ENCODE measurements at regions not wholly inside any gene's neighbourhood (a gene's known extent, or its start where the extent isn't known, plus 50 kb on each side); places are given as distances from the start of the nearest gene placed in this dataset.

DNA sequence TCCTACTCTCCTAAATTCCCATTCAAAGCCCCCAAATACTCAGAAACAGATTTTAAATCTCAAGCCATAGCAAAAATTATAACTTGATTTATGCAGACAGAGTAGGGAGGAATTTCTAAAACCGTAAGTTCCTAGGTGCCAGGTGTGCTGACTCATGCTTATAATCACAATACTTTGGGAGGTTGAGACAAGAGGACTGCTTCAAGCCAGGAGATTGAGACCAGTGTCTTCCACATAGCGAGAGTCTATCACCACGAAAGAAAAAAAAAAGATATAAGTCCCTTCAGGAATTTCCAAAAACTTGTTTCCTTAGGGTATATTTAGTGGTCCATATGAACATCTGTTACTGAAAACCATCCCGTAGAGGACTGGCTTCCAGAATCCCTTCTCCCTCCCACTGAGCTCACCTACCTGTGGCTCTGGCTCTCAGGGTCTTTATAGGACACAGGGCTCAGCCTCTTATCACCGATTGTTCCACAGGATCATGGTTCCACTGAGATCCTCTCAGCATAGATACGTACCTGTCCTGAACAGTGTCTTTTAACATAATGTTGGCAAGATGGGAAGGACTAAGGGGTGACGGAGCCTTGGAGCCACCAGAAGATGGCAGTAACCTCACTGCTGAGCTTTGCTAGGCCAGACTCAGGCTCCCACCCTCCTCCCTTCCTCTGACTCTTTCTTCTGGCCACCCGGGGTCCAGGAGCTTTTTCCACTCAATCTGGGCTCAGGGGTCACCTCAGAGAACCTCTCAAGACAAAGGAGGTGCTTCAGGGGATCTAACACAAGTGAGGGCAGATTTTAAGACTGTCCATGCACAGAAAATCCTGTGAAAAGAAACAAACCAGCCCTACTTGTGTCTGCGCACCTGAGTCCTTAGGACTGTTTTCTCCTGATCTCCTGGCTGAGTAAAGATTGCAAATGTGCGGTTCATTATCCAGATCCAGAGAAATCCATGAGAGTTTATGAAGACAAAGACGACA lies 117.5 kb upstream of the TOP3B start:
- DNase-seq: no peak
- Mint-ChIP-seq H3K36me3 (peaks cover 36 to 38% of the 10 kb centered on the region in 2 donors), H3K4me1 (peaks cover 42 to 55% (median 46%) of the 10 kb centered on the region in 3 donors), H3K9me3 (peaks cover 12 to 42% (median 32%) of the 10 kb centered on the region in 7 donors), H3K27ac (peak overlapping the region in 5 of 6 donors; percentile 59 to 99 (median 91)), H3K4me3 (peak overlapping the region in 4 of 8 donors; percentile 34 to 95 (median 81)), H3K27me3 (no peaks in the 10 kb centered on the region)
- no peak for ATAC-seq (ENCODE audit: low read depth in 2 of 2)

DNA sequence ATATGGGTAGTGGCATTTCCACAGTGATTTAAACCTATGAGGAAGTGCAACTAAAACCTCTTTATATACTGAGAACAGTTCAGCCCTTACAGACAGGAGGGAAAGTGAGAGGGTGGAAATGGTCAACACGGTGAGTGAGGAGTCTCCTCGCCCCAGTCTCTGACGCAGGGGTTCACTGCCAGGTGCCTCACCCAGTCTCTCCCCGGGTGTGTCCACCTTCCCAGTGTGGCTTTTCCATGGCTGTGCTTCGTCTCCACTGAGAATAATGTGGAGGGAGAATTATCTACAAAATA lies 116.6 kb upstream of the TOP3B start:
- Mint-ChIP-seq H3K27me3 (no peaks in the 10 kb centered on the region), H3K4me3 (peak overlapping the region; percentile 13 to 95 (median 82)), H3K9me3 (peaks cover 12 to 51% (median 36%) of the 10 kb centered on the region in 7 donors), H3K27ac (peak overlapping the region; percentile 82 to 99 (median 96)), H3K36me3 (peaks cover 44 to 48% of the 10 kb centered on the region in 2 donors), H3K4me1 (peaks cover 42 to 55% (median 45%) of the 10 kb centered on the region in 3 donors)
- peak; percentile 62 for DNase-seq
- ATAC-seq (ENCODE audit: low read depth in 2 of 2): peak; percentile 96 to 97

DNA sequence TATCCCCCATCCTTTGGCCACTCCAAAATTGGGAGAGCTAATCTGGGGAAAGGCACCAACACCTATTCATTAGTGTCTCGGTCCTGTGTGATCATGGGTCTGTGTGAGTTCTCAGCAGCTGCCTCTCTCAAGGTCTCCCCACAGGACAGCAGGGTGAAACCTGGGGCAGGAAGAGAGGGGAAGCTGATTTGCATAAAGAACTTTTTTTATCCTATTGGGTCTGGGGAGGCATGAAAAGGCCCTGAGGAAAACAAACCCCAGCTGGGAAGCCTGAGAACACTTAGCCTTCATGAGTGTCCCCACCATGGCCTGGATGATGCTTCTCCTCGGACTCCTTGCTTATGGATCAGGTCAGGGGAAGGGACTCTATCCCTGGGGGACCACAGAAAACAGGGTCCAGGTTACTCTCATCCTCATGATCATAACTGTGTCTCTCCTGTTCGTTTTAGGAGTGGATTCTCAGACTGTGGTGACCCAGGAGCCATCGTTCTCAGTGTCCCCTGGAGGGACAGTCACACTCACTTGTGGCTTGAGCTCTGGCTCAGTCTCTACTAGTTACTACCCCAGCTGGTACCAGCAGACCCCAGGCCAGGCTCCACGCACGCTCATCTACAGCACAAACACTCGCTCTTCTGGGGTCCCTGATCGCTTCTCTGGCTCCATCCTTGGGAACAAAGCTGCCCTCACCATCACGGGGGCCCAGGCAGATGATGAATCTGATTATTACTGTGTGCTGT lies 116.0 kb upstream of the TOP3B start:
- no peaks in the 10 kb centered on the region for H3K27me3 Mint-ChIP-seq
- peaks cover 49 to 53% of the 10 kb centered on the region in 2 donors for H3K36me3 Mint-ChIP-seq
- H3K4me3 Mint-ChIP-seq: peak overlapping the region; percentile 13 to 95 (median 82)
- peaks cover 42 to 59% (median 44%) of the 10 kb centered on the region in 3 donors for H3K4me1 Mint-ChIP-seq
- peak; percentile 32 to 45 for ATAC-seq (ENCODE audit: low read depth in 2 of 2)
- H3K27ac Mint-ChIP-seq: peak overlapping the region; percentile 82 to 99 (median 96)
- DNase-seq: no peak
- H3K9me3 Mint-ChIP-seq: peaks cover 12 to 55% (median 36%) of the 10 kb centered on the region in 7 donors

DNA sequence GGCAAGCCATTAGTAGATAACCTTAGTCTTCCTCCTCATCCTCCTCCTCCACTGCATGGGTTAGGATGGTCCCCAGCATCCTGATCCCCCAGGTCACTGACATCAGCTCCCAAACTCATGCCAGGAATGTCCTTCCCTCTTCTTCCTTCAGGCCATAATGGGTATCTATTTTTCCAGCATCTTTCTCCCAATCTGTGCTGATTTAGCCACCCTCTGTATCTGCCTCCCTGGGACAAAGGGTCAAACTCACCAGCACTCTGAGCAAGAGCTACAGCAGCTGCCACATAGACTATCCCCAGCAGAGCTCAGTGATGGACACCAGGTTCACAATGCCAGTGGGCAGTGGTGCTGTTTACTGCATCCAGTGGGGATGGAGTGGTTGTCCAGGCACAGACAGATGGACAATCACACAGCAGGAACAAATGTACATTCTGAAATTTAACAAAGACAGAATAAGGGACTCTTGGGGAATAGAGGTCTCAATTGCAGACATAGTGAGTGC lies 115.2 kb upstream of the TOP3B start:
- H3K9me3 Mint-ChIP-seq: peaks cover 16 to 55% (median 36%) of the 10 kb centered on the region in 7 donors
- H3K27me3 Mint-ChIP-seq: no peaks in the 10 kb centered on the region
- H3K36me3 Mint-ChIP-seq: peaks cover 53 to 62% of the 10 kb centered on the region in 2 donors
- peak overlapping the region in 7 of 8 donors; percentile 71 to 95 (median 84) for H3K4me3 Mint-ChIP-seq
- DNase-seq: no peak
- H3K4me1 Mint-ChIP-seq: peaks cover 47 to 56% (median 47%) of the 10 kb centered on the region in 3 donors
- no peak for ATAC-seq (ENCODE audit: low read depth in 2 of 2)
- H3K27ac Mint-ChIP-seq: peak overlapping the region; percentile 82 to 99 (median 92)

DNA sequence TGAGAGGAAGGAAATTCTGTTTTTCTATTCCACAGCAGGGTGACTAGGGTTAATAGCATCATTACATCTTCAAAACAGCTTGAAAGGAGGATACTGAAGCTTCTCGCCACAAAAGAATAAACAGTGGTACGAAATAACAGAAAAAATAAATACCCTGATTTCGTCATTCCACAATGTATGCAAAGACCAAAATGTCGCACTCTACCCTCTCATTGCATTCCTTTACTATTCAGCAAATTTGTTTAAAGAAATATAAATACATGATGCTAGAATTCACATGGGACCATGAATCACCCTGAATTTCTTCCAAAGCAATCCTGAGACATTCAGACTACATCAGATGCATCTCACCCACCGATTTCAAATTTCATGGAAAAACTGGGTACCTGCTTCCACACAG lies 112.3 kb upstream of the TOP3B start:
- DNase-seq (no peak), ATAC-seq (ENCODE audit: low read depth in 2 of 2) (no peak)
- no peak overlapping the region for H3K27ac Mint-ChIP-seq
- peaks cover 16 to 55% (median 36%) of the 10 kb centered on the region in 7 donors for H3K9me3 Mint-ChIP-seq
- peaks cover 49 to 56% (median 51%) of the 10 kb centered on the region in 3 donors for H3K4me1 Mint-ChIP-seq
- H3K4me3 Mint-ChIP-seq: no peak overlapping the region
- H3K36me3 Mint-ChIP-seq: peaks cover 65 to 71% of the 10 kb centered on the region in 2 donors
- H3K27me3 Mint-ChIP-seq: no peaks in the 10 kb centered on the region

DNA sequence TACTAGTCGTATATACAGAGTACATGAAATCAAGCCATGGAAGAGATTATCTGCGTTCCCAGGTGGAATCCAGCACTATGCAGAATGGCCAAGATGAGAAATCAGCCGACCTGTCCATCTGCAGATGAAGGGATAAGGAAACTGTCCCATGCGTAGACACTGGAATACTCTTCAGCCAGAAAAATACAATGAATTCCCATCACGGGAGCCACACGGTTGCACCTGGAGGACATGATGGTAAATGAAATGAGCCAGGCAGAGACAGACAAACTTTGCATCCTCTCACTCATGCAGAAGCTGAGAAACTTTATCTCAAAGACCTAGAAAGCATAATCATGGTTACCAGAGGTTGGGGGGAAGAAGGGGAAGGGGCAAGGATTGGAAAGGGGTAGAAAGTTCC lies 111.9 kb upstream of the TOP3B start:
- peaks cover 65 to 71% of the 10 kb centered on the region in 2 donors for H3K36me3 Mint-ChIP-seq
- peaks cover 49 to 55% (median 53%) of the 10 kb centered on the region in 3 donors for H3K4me1 Mint-ChIP-seq
- peaks cover 16 to 55% (median 36%) of the 10 kb centered on the region in 7 donors for H3K9me3 Mint-ChIP-seq
- no peaks in the 10 kb centered on the region for H3K27me3 Mint-ChIP-seq
- H3K27ac Mint-ChIP-seq: no peak overlapping the region
- ATAC-seq (ENCODE audit: low read depth in 2 of 2): no peak
- no peak for DNase-seq
- H3K4me3 Mint-ChIP-seq: peak overlapping the region in 1 of 8 donors; percentile 62

DNA sequence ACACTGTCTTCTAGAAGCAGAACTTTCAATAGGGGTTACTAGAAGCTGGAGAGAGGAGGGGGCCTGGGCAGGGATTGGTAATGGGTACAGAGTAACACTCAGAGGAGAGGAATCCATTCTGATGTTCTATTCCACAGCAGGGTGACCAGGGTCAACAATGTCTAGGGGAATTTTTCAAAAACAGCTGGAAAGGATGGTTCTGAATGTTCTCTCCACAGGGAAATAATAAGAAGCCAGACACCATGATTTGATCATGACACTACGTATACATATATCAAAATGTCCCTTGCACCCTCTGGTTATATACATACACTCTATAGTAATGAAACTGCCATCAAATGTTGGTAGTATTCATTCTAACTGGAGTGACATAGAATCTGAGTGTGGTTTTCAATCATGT lies 111.2 kb upstream of the TOP3B start:
- DNase-seq: no peak
- ATAC-seq (ENCODE audit: low read depth in 2 of 2): no peak
- Mint-ChIP-seq H3K9me3 (peaks cover 13 to 49% (median 32%) of the 10 kb centered on the region in 7 donors), H3K27me3 (no peaks in the 10 kb centered on the region), H3K36me3 (peaks cover 61 to 65% of the 10 kb centered on the region in 2 donors), H3K27ac (no peak overlapping the region), H3K4me3 (peak overlapping the region in 1 of 8 donors; percentile 62), H3K4me1 (peaks cover 42 to 50% (median 47%) of the 10 kb centered on the region in 3 donors)

DNA sequence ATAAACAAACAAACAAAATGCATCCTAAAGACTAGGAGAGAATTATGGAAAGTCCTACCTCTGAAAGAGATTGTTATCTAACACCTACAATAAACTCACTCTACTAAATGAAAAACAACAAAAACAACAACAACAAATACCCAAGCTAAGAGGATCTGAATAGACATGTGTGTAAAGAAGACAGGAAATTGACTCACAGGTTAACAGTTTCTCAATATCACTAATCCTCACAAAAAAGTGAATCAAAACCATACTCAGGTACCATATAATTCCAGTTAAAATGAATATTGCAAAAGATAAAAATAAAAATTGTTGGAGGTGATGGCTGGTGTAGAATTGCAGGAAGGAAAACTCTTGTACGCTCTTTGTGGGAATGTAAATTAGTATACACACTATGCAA lies 110.4 kb upstream of the TOP3B start:
- no peak for DNase-seq
- Mint-ChIP-seq H3K36me3 (peaks cover 56 to 61% of the 10 kb centered on the region in 2 donors), H3K4me1 (peaks cover 35 to 43% (median 42%) of the 10 kb centered on the region in 3 donors), H3K27ac (no peak overlapping the region), H3K9me3 (peaks cover 12 to 42% (median 25%) of the 10 kb centered on the region in 7 donors), H3K4me3 (peak overlapping the region in 1 of 8 donors; percentile 17), H3K27me3 (no peaks in the 10 kb centered on the region)
- no peak for ATAC-seq (ENCODE audit: low read depth in 2 of 2)

DNA sequence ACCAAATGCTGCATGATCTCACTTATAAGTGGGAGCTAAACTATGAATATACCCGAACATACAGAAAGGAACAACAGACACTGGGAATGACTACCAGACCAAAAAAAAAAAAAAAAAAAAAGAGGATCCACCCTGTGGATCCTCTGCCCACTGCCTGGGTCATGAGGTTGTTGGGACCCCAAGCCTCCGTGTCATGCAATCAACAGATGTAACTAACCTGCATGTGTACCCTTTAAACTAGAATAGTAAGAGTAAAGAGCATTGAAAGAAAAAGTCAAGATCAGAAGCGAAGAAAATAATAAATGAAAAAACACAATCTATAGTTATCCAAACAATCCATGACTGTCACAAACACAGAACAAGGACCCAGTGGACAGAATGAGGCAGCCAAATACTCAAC lies 109.5 kb upstream of the TOP3B start:
- H3K4me1 Mint-ChIP-seq: peaks cover 26 to 36% (median 33%) of the 10 kb centered on the region in 3 donors
- DNase-seq (no peak), ATAC-seq (ENCODE audit: low read depth in 2 of 2) (no peak)
- H3K27me3 Mint-ChIP-seq: no peaks in the 10 kb centered on the region
- peaks cover 49 to 53% of the 10 kb centered on the region in 2 donors for H3K36me3 Mint-ChIP-seq
- H3K27ac Mint-ChIP-seq: peak overlapping the region in 1 of 6 donors; percentile 39
- no peak overlapping the region for H3K4me3 Mint-ChIP-seq
- peaks cover 12 to 33% (median 21%) of the 10 kb centered on the region in 7 donors for H3K9me3 Mint-ChIP-seq

DNA sequence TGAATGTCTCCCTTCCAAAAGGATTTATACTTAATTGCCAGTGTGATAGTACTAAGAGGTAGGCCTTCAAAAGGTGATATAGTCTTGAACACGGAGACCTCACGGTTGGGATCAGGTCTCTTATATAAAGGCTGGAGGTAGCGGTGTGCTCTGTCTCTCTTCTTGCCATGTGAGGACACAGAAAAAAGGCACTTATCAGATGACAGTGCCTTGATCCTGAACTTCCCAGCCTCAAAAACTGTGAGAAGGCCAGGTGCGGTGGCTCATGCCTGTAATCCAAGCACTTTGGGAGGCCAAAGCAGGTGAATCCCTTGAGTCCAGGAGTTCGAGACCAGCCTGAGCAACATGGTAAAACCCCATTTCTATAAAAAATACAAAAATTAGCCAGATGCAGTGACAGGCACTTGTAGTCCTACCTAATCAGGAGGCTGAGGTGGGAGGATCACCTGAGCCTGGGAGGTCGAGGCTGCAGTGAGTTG lies 108.9 kb upstream of the TOP3B start:
- Mint-ChIP-seq H3K4me3 (no peak overlapping the region), H3K9me3 (peaks cover 9 to 26% (median 16%) of the 10 kb centered on the region in 7 donors), H3K27me3 (peaks cover 0 to 4% (median 0%) of the 10 kb centered on the region in 3 donors), H3K36me3 (peaks cover 43 to 46% of the 10 kb centered on the region in 2 donors), H3K27ac (peak overlapping the region in 3 of 6 donors; percentile 13 to 49 (median 24)), H3K4me1 (peaks cover 21 to 29% (median 26%) of the 10 kb centered on the region in 3 donors)
- no peak for ATAC-seq (ENCODE audit: low read depth in 2 of 2)
- no peak for DNase-seq

DNA sequence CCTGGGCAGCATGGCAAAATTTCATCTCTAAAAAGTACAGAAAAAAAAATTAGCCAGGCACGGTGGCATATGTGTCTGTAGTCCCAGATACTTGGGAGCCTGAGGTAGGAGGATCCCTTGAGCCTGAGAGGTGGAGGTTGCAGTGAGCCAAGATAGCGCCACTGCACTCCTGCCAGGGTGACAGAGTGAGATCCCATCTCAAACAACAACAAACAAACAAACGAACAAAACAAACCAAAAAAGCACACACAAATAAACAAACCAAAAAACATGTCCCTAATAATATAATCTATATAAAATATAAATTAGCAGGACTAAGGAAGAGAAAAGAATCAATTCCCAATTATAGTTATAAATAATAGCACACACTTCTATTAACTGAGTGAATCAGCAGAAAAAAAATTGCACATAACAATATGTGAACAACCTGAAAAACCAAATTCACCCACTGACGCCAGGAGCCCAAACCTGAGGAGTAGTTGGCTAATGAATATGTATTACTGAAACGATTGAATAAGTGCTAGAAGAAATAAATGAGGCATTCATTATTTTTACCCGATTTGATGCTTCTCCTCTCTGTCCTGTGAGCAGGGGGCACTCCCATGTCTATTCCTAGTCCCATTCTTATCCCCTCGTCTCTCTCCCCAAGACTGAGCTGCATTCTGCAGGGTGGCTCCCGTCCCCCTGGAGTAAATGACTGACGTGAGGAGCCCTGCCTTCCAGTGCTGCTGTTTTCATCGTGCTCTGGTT lies 108.2 kb upstream of the TOP3B start:
- H3K4me1 Mint-ChIP-seq: peaks cover 21 to 32% (median 23%) of the 10 kb centered on the region in 3 donors
- peak overlapping the region in 3 of 6 donors; percentile 13 to 49 (median 24) for H3K27ac Mint-ChIP-seq
- H3K9me3 Mint-ChIP-seq: peaks cover 6 to 20% (median 11%) of the 10 kb centered on the region in 7 donors
- H3K27me3 Mint-ChIP-seq: peaks cover 0 to 5% (median 0%) of the 10 kb centered on the region in 3 donors
- ATAC-seq (ENCODE audit: low read depth in 2 of 2) (no peak), DNase-seq (no peak)
- H3K36me3 Mint-ChIP-seq: peaks cover 36 to 40% of the 10 kb centered on the region in 2 donors
- H3K4me3 Mint-ChIP-seq: no peak overlapping the region
